ENCODE measurements at regions not wholly inside any gene's neighbourhood (a gene's known extent, or its start where the extent isn't known, plus 50 kb on each side); places are given as distances from the start of the nearest gene placed in this dataset.

GRCh38 chr4:19429684-19430083, 822.0 kb upstream of the SLIT2 start:
- TF ChIP-seq CEBPB (IDR thresholded peaks at IDR 0.05; ENCODE audit: borderline replicate concordance in 1 of 2, low read depth in 2 of 2, low read length in 2 of 2) = no peak
- TF ChIP-seq POLR2A (IDR thresholded peaks at IDR 0.05; ENCODE audit: low read depth, low read length) = no peak
- TF ChIP-seq, protein P1, sequence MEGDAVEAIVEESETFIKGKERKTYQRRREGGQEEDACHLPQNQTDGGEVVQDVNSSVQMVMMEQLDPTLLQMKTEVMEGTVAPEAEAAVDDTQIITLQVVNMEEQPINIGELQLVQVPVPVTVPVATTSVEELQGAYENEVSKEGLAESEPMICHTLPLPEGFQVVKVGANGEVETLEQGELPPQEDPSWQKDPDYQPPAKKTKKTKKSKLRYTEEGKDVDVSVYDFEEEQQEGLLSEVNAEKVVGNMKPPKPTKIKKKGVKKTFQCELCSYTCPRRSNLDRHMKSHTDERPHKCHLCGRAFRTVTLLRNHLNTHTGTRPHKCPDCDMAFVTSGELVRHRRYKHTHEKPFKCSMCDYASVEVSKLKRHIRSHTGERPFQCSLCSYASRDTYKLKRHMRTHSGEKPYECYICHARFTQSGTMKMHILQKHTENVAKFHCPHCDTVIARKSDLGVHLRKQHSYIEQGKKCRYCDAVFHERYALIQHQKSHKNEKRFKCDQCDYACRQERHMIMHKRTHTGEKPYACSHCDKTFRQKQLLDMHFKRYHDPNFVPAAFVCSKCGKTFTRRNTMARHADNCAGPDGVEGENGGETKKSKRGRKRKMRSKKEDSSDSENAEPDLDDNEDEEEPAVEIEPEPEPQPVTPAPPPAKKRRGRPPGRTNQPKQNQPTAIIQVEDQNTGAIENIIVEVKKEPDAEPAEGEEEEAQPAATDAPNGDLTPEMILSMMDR (IDR thresholded peaks at IDR 0.05 in 2 of 3, conservative IDR thresholded peaks at IDR 0.05 in 1 of 3; ENCODE audit: control insufficient read depth in 2 of 3, extremely low read depth in 1 of 3, insufficient read depth in 1 of 3, low read depth in 3 of 3, low read length in 3 of 3) = no peak
- no peak for TF ChIP-seq FOXK2 (IDR thresholded peaks at IDR 0.05)
- TF ChIP-seq ASH2L (IDR thresholded peaks at IDR 0.05; ENCODE audit: borderline replicate concordance, low read depth) = no peak
- TF ChIP-seq ZNF274 (IDR thresholded peaks at IDR 0.05; ENCODE audit: insufficient read depth, insufficient read length) = no peak

Measured in GM12878 (cell line).